ENCODE measurements at regions not wholly inside any gene's neighbourhood (a gene's known extent, or its start where the extent isn't known, plus 50 kb on each side); places are given as distances from the start of the nearest gene placed in this dataset.

- TF ChIP-seq CTCF (IDR thresholded peaks at IDR 0.05): no peak
- Mint-ChIP-seq H3K27ac (no peak overlapping the region), H3K27me3 (peaks cover 8% of the 10 kb centered on the region), H3K4me3 (no peak overlapping the region), H3K4me1 (ENCODE audit: low read depth) (peaks cover 11% of the 10 kb centered on the region), H3K9me3 (peaks cover 3% of the 10 kb centered on the region), H3K36me3 (ENCODE audit: low read depth) (no peaks in the 10 kb centered on the region)
- ChIA-PET POLR2A (no interaction called here), CTCF (no interaction called here)
- DNase-seq (no peak), ATAC-seq (no peak)
- intact Hi-C loops (cut with micrococcal nuclease): no loop called here
These were observed 214.3 kb upstream of the NUDT4 start for GRCh38 chr12:93163260-93164036.

- ChIA-PET POLR2A (no interaction called here), CTCF (interaction anchor here (0.6 kb wide), 1 partner anchor 756 kb away, joined by 4 read pairs; no protein-coding TSS in a partner anchor)
- H3K9me3 Mint-ChIP-seq: no peaks in the 10 kb centered on the region
- H3K4me1 Mint-ChIP-seq (ENCODE audit: low read depth): peaks cover 11% of the 10 kb centered on the region
- H3K27ac Mint-ChIP-seq: no peak overlapping the region
- H3K36me3 Mint-ChIP-seq (ENCODE audit: low read depth): no peaks in the 10 kb centered on the region
- TF ChIP-seq CTCF (IDR thresholded peaks at IDR 0.05): no peak
- DNase-seq: no peak
- H3K27me3 Mint-ChIP-seq: peaks cover 8% of the 10 kb centered on the region
- intact Hi-C loops (cut with micrococcal nuclease): no loop called here
- no peak for ATAC-seq
- H3K4me3 Mint-ChIP-seq: no peak overlapping the region
These were observed 213.4 kb upstream of the NUDT4 start for GRCh38 chr12:93164103-93164880.

GRCh38 chr12:93165384-93165932 is 212.3 kb upstream of the NUDT4 start:
- ChIA-PET CTCF (interaction anchor here (0.6 kb wide), 1 partner anchor 757 kb away, joined by 4 read pairs; no protein-coding TSS in a partner anchor), POLR2A (no interaction called here)
- no peak for TF ChIP-seq CTCF (IDR thresholded peaks at IDR 0.05)
- DNase-seq (no peak), ATAC-seq (no peak)
- no peaks in the 10 kb centered on the region for H3K36me3 Mint-ChIP-seq (ENCODE audit: low read depth)
- H3K27me3 Mint-ChIP-seq: peaks cover 8% of the 10 kb centered on the region
- H3K9me3 Mint-ChIP-seq: no peaks in the 10 kb centered on the region
- intact Hi-C loops (cut with micrococcal nuclease): no loop called here
- H3K4me3 Mint-ChIP-seq: no peak overlapping the region
- H3K27ac Mint-ChIP-seq: no peak overlapping the region
- peaks cover 11% of the 10 kb centered on the region for H3K4me1 Mint-ChIP-seq (ENCODE audit: low read depth)

GRCh38 chr12:93166541-93167307 is 211.0 kb upstream of the NUDT4 start:
- POLR2A ChIA-PET: interaction anchor here (0.6 kb wide), 1 partner anchor 84 kb away, joined by 3 read pairs; no protein-coding TSS in a partner anchor
- H3K4me1 Mint-ChIP-seq (ENCODE audit: low read depth): peaks cover 11% of the 10 kb centered on the region
- H3K4me3 Mint-ChIP-seq: no peak overlapping the region
- no peak overlapping the region for H3K27ac Mint-ChIP-seq
- TF ChIP-seq CTCF (IDR thresholded peaks at IDR 0.05): no peak
- DNase-seq: no peak
- peaks cover 8% of the 10 kb centered on the region for H3K27me3 Mint-ChIP-seq
- intact Hi-C loops (cut with micrococcal nuclease): no loop called here
- no peaks in the 10 kb centered on the region for H3K9me3 Mint-ChIP-seq
- ATAC-seq: no peak
- no peaks in the 10 kb centered on the region for H3K36me3 Mint-ChIP-seq (ENCODE audit: low read depth)
- CTCF ChIA-PET: interaction anchor here (1.1 kb wide), 1 partner anchor 253 kb away, joined by 3 read pairs; no protein-coding TSS in a partner anchor
